ENCODE measurements at regions not wholly inside any gene's neighbourhood (a gene's known extent, or its start where the extent isn't known, plus 50 kb on each side); places are given as distances from the start of the nearest gene placed in this dataset.
A peak's percentile ranks its signal among the peaks of the same experiment; 100 is the strongest.
"Not testable (repeated sequence)": the region's sequence is repeated elsewhere in the genome, so short reads cannot be mapped to it uniquely, and the experiment has no call there.

DNA sequence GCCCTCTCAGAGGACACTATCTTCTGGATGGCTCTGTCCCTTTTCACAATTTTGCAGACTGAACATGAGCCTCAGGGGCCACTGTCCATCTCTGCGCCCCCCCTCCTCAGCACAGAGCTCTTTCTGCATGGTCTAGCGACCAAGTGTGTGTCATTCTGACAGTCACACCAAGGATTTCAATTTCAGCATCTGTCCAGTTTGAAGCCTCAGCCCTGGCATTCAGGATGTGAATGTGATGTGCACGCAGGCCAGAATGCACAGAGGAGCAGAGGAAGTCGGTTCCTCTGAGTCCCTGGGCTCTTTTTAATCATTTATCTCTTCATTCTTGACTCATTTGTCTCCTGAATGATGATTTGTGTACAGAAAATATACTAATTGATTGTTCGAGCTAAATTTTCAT lies 102.0 kb upstream of the PWP1 start:
- DNase-seq, result no peak

DNA sequence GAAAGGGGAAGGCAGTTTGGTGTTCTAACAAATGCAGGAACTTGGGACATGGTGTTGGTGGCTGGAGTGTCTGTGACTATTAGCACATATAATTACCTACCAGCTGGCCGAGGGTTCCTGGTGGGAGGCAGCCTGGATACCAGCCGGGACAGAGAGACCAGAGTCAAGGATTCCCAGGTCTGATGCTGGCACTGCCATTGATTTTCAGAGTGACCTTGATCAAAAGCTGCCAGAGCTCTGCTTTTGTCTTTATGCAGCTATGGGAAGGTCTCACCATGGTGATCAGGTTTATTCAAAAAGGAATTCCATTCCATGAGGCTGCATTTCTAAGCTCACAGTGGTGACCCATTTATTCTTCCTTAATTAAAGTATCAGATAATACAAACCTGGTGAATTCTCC lies 101.0 kb upstream of the PWP1 start:
- no peak for DNase-seq

DNA sequence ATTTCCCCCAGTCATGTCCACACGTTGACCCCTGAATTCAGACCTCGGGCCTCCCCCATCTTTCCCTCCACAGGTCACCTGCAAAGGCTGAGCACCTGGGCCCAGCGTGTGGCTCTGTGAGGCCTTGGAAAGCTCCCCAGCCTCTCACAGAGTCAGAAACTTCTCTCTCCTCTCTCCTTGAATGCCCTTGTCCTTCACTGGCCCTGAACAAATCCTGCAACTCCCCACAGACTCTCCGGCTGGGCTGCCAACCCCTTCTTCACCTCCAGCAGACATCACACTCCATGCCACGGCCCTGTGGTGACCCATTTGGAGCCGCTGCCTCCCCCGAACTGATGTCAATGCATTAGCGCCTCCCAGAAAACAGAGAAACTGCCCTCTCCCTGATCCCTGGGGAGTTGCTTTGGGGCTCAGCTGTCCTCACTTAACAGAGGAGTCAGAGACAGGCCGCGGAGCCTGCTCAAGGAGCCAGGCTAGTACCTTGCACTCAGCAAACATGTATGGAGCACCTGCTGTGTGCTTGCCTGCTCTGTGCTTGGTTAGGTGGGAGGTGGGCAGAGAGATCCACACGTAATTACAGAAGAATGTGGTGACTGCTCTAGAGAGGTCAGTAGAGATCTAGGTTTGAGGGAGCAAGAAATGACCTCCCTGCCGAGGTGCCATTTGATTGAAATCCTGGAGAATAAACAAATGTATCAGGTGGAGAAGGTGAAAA lies 99.2 kb upstream of the PWP1 start:
- DNase-seq, result no peak

DNA sequence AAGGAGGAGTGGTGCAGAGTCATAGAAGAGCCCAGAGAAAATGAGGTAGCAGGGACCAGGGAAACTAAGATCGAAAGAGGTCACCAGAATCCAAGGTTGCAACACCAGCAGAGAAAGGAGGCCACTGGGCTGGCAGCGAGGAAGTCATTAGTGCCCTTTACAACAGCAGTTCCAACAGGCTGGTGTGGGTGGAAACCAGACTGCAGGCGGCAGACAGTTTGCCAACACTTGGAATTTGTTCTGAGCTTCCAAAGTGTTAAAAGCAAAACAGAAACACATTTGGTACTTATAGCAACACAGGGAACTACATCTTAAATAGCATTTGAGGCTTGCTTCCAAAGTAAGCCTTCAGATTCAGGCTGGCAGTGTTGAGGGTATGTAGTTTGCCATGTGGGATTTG lies 95.2 kb upstream of the PWP1 start:
- DNase-seq, result no peak

GRCh38 chr12:107590814-107591375 lies 94.7 kb upstream of the PWP1 start:
- DNase-seq, result no peak

DNA sequence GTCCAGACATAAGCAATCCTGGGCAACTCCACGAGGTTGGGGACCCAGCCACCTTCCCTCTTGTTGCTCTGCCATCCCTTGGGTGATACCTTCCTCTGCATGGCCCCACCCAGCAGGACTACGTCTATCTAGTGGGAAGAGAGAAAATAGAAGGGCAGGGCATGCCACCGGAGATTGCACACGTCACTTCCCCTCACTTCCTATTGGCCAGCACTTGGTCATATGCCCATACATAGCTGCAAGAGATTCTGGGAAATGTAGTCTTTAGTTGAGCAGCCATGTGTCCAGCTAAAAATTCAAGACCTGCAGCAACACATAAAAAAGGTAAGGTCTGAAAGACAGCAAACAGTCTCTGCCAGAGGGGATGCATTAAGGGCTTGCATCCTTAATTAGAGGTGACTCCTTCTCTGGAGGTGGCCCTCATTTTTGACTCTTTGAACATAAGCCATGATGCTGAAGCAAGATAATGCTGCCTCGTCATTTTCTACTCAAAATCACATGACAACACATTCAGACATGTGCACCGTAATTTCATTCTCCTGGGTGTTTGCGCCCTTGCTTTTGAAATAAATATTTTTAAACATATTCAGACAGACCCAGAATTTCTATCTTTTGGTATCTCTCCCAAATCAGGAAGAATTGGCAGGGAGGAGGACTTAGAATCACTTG lies 91.8 kb upstream of the PWP1 start:
- no peak for DNase-seq

DNA sequence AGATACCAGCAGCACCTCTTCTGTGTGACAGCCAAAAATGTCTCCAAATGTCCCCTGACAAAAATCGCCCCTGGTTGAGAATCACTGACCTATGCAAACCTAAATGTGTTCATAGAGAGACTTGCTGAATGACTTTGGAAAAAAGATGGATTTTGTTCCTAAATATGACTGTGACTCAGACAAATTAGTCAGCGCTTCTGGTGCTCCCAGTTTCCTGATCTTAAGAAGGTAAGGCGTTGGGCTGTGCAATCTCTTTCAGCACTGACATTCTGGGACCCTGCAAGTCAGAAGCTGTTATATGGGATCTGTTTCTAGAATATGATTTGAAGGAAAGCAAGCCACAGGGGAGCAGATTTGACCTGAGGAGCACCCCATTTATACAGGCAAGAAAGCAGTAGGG lies 90.6 kb upstream of the PWP1 start:
- no peak for DNase-seq

DNA sequence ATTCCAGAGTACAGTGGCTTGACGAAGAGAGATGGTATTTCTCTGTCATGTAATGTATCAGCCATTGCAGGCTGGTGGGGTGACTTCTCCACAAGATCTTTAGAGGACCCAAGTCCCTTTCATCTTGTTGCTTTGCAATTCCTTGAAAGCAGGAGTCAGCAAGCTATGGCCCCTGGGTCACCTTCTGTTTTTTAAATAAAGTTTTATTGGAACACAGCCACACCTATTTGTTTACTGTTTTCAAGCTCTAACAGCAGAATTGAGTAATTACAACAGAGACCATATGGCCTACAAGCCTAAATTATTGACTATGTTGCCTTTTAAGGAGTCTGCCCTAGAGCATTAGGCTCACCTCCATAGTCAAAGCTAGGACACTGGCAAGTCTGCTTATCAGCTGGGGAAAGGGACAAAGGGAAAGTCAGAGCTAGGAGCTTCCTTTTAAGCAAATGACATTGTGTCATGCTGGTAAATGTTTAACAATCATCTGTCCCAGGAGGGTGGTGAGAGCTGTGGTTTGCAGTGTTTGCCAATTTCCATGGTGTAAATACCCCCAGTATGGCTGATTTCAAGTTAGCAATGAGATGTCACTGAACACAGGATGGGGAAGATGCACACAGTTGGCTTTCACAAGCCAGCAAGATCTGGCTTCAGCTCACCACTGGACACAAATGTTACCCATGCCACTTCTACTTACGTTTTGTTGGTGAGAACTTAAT lies 87.7 kb upstream of the PWP1 start:
- DNase-seq, result no peak

- DNase-seq, result no peak
Measured at GRCh38 chr12:107598906-107599305, 86.7 kb upstream of the PWP1 start.

DNA sequence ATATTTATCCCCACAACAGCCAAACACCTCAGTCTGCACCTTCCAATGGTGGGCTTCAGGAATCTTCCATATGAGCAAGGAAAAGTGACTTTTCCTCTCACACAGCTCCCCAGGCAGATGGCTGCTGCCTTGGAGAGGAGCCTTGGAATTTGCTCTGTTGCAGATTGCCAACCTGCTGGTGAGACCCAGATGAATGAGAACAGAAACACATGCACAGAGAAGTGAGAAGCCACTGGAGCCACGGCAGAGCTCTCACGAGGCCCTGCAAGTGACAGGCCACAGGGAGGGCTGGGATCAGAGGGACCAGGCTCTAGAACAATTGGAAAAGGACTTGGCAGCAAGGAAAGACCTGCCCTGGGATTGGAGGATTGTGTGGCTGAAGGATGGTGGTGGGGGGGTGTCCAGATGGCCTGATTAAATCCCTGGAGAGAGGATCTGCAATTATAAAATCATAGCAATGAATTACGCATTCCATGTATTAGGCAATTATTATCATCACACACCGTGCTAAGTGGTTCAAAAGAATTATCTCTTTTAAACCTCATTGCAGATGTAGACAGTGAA lies 84.9 kb upstream of the PWP1 start:
- DNase-seq, result no peak

DNA sequence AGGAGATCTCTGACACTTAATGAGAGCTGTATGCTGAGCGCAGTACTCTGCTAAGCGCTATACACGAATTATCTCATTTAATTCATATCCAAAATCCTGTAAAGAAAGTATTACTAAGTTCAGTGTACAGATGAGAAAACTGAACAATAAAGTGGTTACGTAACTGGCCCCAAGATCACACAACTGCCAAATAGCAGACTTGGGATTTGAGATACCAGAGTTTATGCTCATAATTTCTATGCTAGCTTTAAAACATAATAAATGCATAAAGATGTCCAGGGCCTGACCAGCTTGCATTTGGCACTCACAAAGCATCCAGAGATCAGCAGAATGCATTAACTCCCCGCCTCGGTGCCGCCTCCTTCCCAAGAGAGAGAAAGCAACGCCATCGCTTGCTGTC lies 83.2 kb upstream of the PWP1 start:
- no peak for DNase-seq

GRCh38 chr12:107605293-107605692 lies 80.3 kb upstream of the PWP1 start:
- DNase-seq, result no peak

- peak; percentile 80 for DNase-seq
Measured at GRCh38 chr12:107607464-107608392, 77.9 kb upstream of the PWP1 start.

- DNase-seq, result not testable (repeated sequence)
Measured at GRCh38 chr12:107608779-107609178, 76.8 kb upstream of the PWP1 start.

DNA sequence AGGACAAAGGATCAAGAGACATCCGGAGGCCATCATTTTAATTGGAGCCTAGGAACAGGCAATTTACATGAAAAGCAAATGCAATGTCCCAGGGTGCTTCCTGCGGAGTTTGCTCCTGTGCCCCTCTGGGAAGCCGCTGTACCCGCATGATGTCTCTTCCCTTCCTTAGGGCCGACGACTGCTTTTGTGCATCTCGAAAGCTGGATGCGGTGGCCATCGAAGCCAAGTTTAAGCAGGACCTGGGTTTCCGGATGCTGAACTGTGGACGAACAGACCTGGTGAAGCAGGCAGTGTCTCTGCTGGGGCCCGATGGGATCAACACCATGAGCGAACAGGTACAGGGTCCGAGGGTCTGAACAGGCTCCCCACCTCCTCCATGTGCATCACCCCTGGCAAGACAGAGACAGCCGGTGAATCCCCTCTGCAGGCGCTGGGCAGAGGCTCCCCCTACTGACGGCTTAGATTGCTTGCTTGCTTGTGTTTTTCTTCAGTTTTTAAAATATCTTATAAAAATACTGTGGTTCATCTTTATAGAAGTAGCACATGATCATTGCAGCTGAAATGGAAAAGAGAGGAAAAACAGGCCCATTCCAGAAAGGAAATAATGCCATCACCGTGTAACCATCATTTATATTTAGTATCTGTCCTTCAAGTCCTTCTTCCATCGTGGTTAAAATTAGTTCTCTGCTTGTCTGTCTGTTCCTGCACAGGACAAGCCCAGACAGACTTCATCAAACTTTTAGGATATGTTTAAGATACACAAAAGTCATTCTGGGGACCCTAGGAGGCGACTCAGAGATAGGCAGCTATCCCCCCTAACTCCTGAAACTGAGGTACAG lies 75.4 kb upstream of the PWP1 start:
- DNase-seq, result peak; percentile 39

DNA sequence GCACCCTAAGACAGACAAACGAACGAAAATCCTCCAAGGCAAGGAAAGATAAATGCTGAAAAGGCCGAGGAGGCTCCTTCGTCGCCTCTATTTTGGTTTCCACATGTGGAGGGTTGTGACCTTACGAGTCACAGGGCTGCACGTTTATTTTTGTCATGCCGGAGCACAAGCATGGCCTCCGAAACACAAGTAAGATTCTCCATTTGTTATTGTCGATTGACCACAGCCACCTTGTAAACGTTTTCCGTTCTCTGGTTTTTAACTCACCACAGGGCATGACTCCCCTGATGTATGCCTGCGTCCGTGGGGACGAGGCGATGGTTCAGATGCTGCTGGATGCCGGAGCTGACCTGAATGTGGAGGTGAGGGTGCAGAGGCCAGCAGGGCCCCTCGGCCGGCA lies 73.1 kb upstream of the PWP1 start:
- no peak for DNase-seq

- no peak for DNase-seq
Measured at GRCh38 chr12:107616941-107617340, 68.7 kb upstream of the PWP1 start.

GRCh38 chr12:107618106-107618505 lies 67.5 kb upstream of the PWP1 start:
- DNase-seq, result no peak

DNA sequence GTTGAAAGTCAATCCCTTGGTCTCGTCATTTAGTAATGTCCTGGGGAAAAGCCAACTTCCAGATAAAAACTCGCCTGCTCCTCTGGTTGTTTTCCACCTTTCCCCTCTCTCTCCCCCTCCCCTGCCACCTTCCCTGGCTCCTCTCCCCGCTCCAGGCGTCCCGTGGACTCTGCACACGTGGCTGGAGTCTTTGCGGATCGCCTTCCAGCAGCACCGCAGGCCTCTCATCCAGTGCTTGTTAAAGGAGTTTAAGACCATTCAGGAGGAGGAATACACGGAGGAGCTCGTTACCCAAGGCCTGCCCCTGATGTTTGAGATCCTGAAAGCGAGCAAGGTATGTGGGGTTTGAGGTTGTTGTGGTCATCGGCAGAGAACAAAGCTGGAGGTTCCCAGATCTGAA lies 65.8 kb upstream of the PWP1 start:
- no peak for DNase-seq

GRCh38 chr12:107622001-107622400 lies 63.6 kb upstream of the PWP1 start:
- DNase-seq, result no peak
